ENCODE measurements at regions not wholly inside any gene's neighbourhood (a gene's known extent, or its start where the extent isn't known, plus 50 kb on each side); places are given as distances from the start of the nearest gene placed in this dataset.

DNA sequence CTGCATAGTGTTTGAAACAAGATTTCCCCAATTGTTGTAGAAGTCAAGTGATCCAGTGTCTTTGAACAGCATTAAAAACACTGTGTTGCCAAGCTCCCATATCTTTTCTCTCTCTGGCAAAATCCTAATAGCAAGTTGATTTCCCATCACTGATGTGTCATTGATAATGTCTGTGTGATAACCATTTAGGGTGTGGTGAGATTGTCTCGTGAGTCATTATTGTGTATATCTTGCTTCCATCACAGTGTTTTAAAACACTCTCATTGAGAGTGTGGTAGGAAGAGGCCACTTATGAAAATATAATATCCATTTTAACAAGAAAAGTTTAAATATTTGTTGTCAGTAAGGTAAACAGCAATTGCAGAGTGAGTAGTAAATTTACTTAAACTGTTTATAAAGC lies 74.7 kb downstream of the PRORP start:
- no peak for TF ChIP-seq CTCF (conservative IDR thresholded peaks at IDR 0.05; ENCODE audit: low read length)
- TF ChIP-seq EZH2phosphoT487 (IDR thresholded peaks at IDR 0.05; ENCODE audit: borderline replicate concordance, low read depth, low read length) = no peak
